GM23338 (cell line): ENCODE measurements at regions not wholly inside any gene's neighbourhood (a gene's known extent, or its start where the extent isn't known, plus 50 kb on each side); places are given as distances from the start of the nearest gene placed in this dataset.

Experiments
- CTCF ChIP-seq, 2 experiments: fragments of 200-600 bp in 1 of 2; sonication (generic) in 1 of 2; conservative IDR thresholded peaks; 2 replicates each; pipeline versions ENCODE4 v1.5.1 to v1.6.1; 2016 to 2017; ENCODE audit warnings: antibody characterized with exemption in 2 of 2, low read depth in 2 of 2, mild to moderate bottlenecking in 2 of 2, moderate library complexity in 1 of 2
- POLR2AphosphoS5 ChIP-seq: IDR thresholded peaks from 2 replicates; pipeline ENCODE4 v1.6.1; 2016; ENCODE audit warnings: antibody characterized with exemption, low read depth

GRCh38 chr10:10960534-10960933, 57.1 kb upstream of the CELF2 start:
- no peak for TF ChIP-seq CTCF (conservative IDR thresholded peaks at IDR 0.05; ENCODE audit: low read depth in 2 of 2)
- no peak for TF ChIP-seq POLR2AphosphoS5
